HEK293T (cell line): ENCODE measurements at regions not wholly inside any gene's neighbourhood (a gene's known extent, or its start where the extent isn't known, plus 50 kb on each side); places are given as distances from the start of the nearest gene placed in this dataset.

ENCODE experiments used
- ARNT ChIP-seq: fragments of 450-650 bp; IDR thresholded peaks from 2 replicates; pipeline ENCODE4 v1.6.1; 2017; ENCODE audit warnings: mild to moderate bottlenecking
- CTBP1 ChIP-seq: fragments of 450-650 bp; IDR thresholded peaks from 2 replicates; pipeline ENCODE4 v1.6.1; 2016; ENCODE audit warnings: borderline replicate concordance
- ELF4 ChIP-seq: fragments of 450-650 bp; IDR thresholded peaks from 2 replicates; pipeline ENCODE4 v1.6.1; 2017; ENCODE audit warnings: antibody characterized with exemption
- FOXA1 ChIP-seq: fragments of 450-650 bp; IDR thresholded peaks from 2 replicates; pipeline ENCODE4 v1.6.1; 2016; ENCODE audit warnings: mild to moderate bottlenecking
- FOXK2 ChIP-seq: fragments of 450-650 bp; IDR thresholded peaks from 2 replicates; pipeline ENCODE4 v1.6.1; 2016; ENCODE audit warnings: mild to moderate bottlenecking
- HDGF ChIP-seq: fragments of 450-650 bp; IDR thresholded peaks from 2 replicates; pipeline ENCODE4 v1.6.1; 2017; ENCODE audit warnings: antibody characterized with exemption, borderline replicate concordance
- L3MBTL2 ChIP-seq: fragments of 450-650 bp; conservative IDR thresholded peaks from 2 replicates; pipeline ENCODE4 v1.6.1; 2016; ENCODE audit warnings: mild to moderate bottlenecking
- LEF1 ChIP-seq: fragments of 450-650 bp; IDR thresholded peaks from 2 replicates; pipeline ENCODE4 v1.6.1; 2017; ENCODE audit warnings: mild to moderate bottlenecking, borderline replicate concordance
- NFRKB ChIP-seq: fragments of 450-650 bp; IDR thresholded peaks from 2 replicates; pipeline ENCODE4 v1.6.1; 2016; ENCODE audit warnings: mild to moderate bottlenecking, moderate library complexity
- PKNOX1 ChIP-seq: fragments of 450-650 bp; IDR thresholded peaks from 2 replicates; pipeline ENCODE4 v1.6.1; 2016
- SP1 ChIP-seq: fragments of 450-650 bp; IDR thresholded peaks from 2 replicates; pipeline ENCODE4 v1.6.1; 2017
- SUZ12 ChIP-seq: fragments of 450-650 bp; IDR thresholded peaks from 2 replicates; pipeline ENCODE4 v1.6.1; 2016; ENCODE audit warnings: mild to moderate bottlenecking
- ZNF384 ChIP-seq: fragments of 450-650 bp; IDR thresholded peaks from 2 replicates; pipeline ENCODE4 v1.6.1; 2016

GRCh38 chr1:222927031-222927430, 112.2 kb downstream of the DISP1 start:
- TF ChIP-seq FOXK2 (no peak), PKNOX1 (no peak), SP1 (no peak), ZNF384 (no peak), FOXA1 (no peak), NFRKB (no peak), LEF1 (no peak), ARNT (no peak), SUZ12 (no peak), ELF4 (no peak), HDGF (no peak), CTBP1 (no peak), L3MBTL2 (no peak)
